Liver (tissue), 8 donors: ENCODE measurements at regions not wholly inside any gene's neighbourhood (a gene's known extent, or its start where the extent isn't known, plus 50 kb on each side); places are given as distances from the start of the nearest gene placed in this dataset.

ENCODE experiments used
- DNase-seq: peaks from one replicate; pipeline ENCODE4 v3.0.0-alpha.2; 2017; ENCODE audit warnings: low spot score
- H3K27ac ChIP-seq, 2 donors: one replicate each; pipeline ENCODE4 v1.7.0; 2013; ENCODE audit warnings: inconsistent platforms in 2 of 2, low read length in 2 of 2, control low read depth in 1 of 2, low read depth in 1 of 2, mild to moderate bottlenecking in 1 of 2
- H3K27me3 ChIP-seq, 4 donors: one replicate each; pipeline versions ENCODE4 v1.6.1 to v1.7.0; 2013; ENCODE audit warnings: low read length in 3 of 4, inconsistent platforms in 1 of 4, mild to moderate bottlenecking in 1 of 4, moderate library complexity in 1 of 4; ENCODE audit not compliant: control insufficient read depth in 4 of 4, insufficient read depth in 4 of 4
- H3K36me3 ChIP-seq, 4 donors: one replicate each; pipeline versions ENCODE4 v1.6.1 to v1.7.0; 2013; ENCODE audit warnings: low read length in 3 of 4, mild to moderate bottlenecking in 3 of 4, low read depth in 1 of 4, moderate library complexity in 1 of 4; ENCODE audit not compliant: control insufficient read depth in 4 of 4, insufficient read depth in 3 of 4
- H3K4me1 ChIP-seq, 4 donors: one replicate each; pipeline versions ENCODE4 v1.6.1 to v1.7.0; 2013; ENCODE audit warnings: low read length in 3 of 4, mild to moderate bottlenecking in 3 of 4, moderate library complexity in 1 of 4; ENCODE audit not compliant: control insufficient read depth in 4 of 4, insufficient read depth in 4 of 4
- H3K4me3 ChIP-seq, 3 donors: one replicate each; pipeline versions ENCODE4 v1.6.1 to v1.7.0; 2013; ENCODE audit warnings: low read length in 3 of 3, control low read depth in 1 of 3, low read depth in 1 of 3, mild to moderate bottlenecking in 1 of 3
- H3K9ac ChIP-seq, 2 donors: one replicate each; pipeline ENCODE4 v1.7.0; 2013; ENCODE audit warnings: low read length in 2 of 2, mild to moderate bottlenecking in 2 of 2, moderate library complexity in 2 of 2, control low read depth in 1 of 2, low read depth in 1 of 2
- H3K9me3 ChIP-seq, 4 donors: one replicate each; pipeline versions ENCODE4 v1.6.1 to v1.7.0; 2013; ENCODE audit warnings: low read length in 3 of 4; ENCODE audit not compliant: control insufficient read depth in 4 of 4
- ATF3 ChIP-seq: IDR thresholded peaks from 2 replicates; pipeline ENCODE4 v1.6.1; 2016; ENCODE audit warnings: antibody characterized with exemption
- CTCF ChIP-seq: fragments of 150-350 bp; IDR thresholded peaks from 2 replicates; pipeline ENCODE4 v1.5.1; 2017; ENCODE audit warnings: improper control_type of control experiment, low read depth, low read length; ENCODE audit not compliant: missing input control
- EGR1 ChIP-seq, 2 donors: IDR thresholded peaks; 2 replicates each; pipeline ENCODE4 v1.6.1; 2016 to 2018; ENCODE audit warnings: antibody characterized with exemption in 2 of 2, low read depth in 2 of 2
- FOXA1 ChIP-seq: IDR thresholded peaks from 2 replicates; pipeline ENCODE4 v1.6.1; 2016; ENCODE audit warnings: antibody characterized with exemption
- FOXA2 ChIP-seq: IDR thresholded peaks from 2 replicates; pipeline ENCODE4 v1.6.1; 2016; ENCODE audit warnings: antibody characterized with exemption
- GABPA ChIP-seq, 2 donors: IDR thresholded peaks in 1 of 2; conservative IDR thresholded peaks in 1 of 2; 2 replicates each; pipeline ENCODE4 v1.6.1; 2016; ENCODE audit warnings: antibody characterized with exemption in 2 of 2, mild to moderate bottlenecking in 1 of 2, moderate library complexity in 1 of 2
- HNF4A ChIP-seq, 2 donors: conservative IDR thresholded peaks; 2 replicates each; pipeline ENCODE4 v1.6.1; 2016; ENCODE audit warnings: antibody characterized with exemption in 2 of 2, mild to moderate bottlenecking in 2 of 2
- HNF4G ChIP-seq: IDR thresholded peaks from 2 replicates; pipeline ENCODE4 v1.6.1; 2016; ENCODE audit warnings: antibody characterized with exemption
- JUND ChIP-seq, 2 donors: IDR thresholded peaks; 2 replicates each; pipeline ENCODE4 v1.6.1; 2016; ENCODE audit warnings: antibody characterized with exemption in 2 of 2
- MAX ChIP-seq: IDR thresholded peaks from 2 replicates; pipeline ENCODE4 v1.6.1; 2016; ENCODE audit warnings: antibody characterized with exemption
- NR2F2 ChIP-seq: IDR thresholded peaks from 2 replicates; pipeline ENCODE4 v1.6.1; 2016; ENCODE audit warnings: antibody characterized with exemption
- RAD21 ChIP-seq, 2 donors: IDR thresholded peaks; 2 replicates each; pipeline ENCODE4 v1.6.1; 2016; ENCODE audit warnings: antibody characterized with exemption in 2 of 2, mild to moderate bottlenecking in 2 of 2
- SP1 ChIP-seq: IDR thresholded peaks from 2 replicates; pipeline ENCODE4 v1.6.1; 2018; ENCODE audit warnings: antibody characterized with exemption, mild to moderate bottlenecking
- TAF1 ChIP-seq: conservative IDR thresholded peaks from 2 replicates; pipeline ENCODE4 v1.6.1; 2016; ENCODE audit warnings: antibody characterized with exemption, mild to moderate bottlenecking
- YY1 ChIP-seq: IDR thresholded peaks from 2 replicates; pipeline ENCODE4 v1.6.1; 2016; ENCODE audit warnings: antibody characterized with exemption, mild to moderate bottlenecking
- WGBS: extraction: QIAGEN DNeasy Blood & Tissue Kit; methylation state at CpG from one replicate; pipeline ENCODE4 v1.1.7; 2013; 5-methylcytosine and 5-hydroxymethylcytosine counted together
- TF ChIP-seq, protein P1 (sequence below): IDR thresholded peaks from 2 replicates; pipeline ENCODE4 v1.6.1; 2016; ENCODE audit warnings: antibody characterized with exemption
- donor health status: healthy.
- donor health status: healthy.
- donor health status: healthy.
- donor health status: healthy.
- donor health status: healthy.

DNA sequence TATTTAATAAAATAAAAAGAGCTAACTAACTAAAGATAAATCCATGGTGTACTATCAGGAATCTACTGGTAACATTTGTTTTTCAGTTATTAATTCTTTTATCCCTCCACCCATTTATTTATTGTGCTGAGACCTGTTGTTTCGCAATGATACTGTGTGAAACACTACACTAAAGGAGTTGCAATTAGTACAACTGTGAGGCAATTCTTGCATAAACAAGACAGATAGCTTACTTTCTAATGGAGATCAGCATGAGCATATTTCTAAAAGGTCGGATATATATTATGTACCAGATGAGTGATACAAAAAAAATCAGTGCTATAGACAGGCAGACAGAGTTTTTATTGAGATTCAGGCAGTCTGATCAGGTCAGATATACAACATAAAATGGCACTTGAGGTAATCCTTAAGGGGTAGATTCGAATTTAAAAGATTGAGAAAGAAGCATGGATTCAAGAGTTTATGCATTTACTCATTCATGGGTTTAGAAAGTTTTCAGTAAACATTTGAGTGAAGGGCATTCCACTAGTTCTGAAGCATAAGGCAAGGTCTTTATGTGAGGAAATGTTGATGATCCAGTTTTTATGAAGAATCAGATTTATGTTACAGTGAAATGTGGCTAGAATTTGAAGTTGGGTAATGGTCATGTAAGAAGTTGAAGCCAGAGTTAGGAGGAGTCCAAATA, 147.6 kb downstream of the POLR1F start:
- H3K9ac ChIP-seq, result no peak overlapping the region
- H3K27me3 ChIP-seq, result no peaks in the 10 kb centered on the region
- no peak for TF ChIP-seq SP1
- WGBS, result 55% methylated on average over 3 of the region's 3 CpGs
- H3K4me3 ChIP-seq, result no peak overlapping the region
- H3K9me3 ChIP-seq, result no peaks in the 10 kb centered on the region
- no peaks in the 10 kb centered on the region for H3K4me1 ChIP-seq
- no peaks in the 10 kb centered on the region for H3K36me3 ChIP-seq
- H3K27ac ChIP-seq, result no peak overlapping the region
- no peak for DNase-seq

GRCh38 chr7:19560111-19560883, 148.5 kb downstream of the POLR1F start:
- no peak for DNase-seq
- TF ChIP-seq EGR1 (IDR thresholded peaks at IDR 0.05; ENCODE audit: low read depth in 2 of 2) (no peak), FOXA1 (no peak), SP1 (no peak), HNF4G (no peak), ATF3 (no peak), CTCF (no peak), NR2F2 (no peak), RAD21 (IDR thresholded peaks at IDR 0.05) (no peak), TAF1 (no peak), GABPA (IDR thresholded peaks at IDR 0.05 in 1 of 2, conservative IDR thresholded peaks at IDR 0.05 in 1 of 2) (no peak), YY1 (no peak), FOXA2 (no peak), JUND (IDR thresholded peaks at IDR 0.05) (no peak)
- TF ChIP-seq, protein P1, sequence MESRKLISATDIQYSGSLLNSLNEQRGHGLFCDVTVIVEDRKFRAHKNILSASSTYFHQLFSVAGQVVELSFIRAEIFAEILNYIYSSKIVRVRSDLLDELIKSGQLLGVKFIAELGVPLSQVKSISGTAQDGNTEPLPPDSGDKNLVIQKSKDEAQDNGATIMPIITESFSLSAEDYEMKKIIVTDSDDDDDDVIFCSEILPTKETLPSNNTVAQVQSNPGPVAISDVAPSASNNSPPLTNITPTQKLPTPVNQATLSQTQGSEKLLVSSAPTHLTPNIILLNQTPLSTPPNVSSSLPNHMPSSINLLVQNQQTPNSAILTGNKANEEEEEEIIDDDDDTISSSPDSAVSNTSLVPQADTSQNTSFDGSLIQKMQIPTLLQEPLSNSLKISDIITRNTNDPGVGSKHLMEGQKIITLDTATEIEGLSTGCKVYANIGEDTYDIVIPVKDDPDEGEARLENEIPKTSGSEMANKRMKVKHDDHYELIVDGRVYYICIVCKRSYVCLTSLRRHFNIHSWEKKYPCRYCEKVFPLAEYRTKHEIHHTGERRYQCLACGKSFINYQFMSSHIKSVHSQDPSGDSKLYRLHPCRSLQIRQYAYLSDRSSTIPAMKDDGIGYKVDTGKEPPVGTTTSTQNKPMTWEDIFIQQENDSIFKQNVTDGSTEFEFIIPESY, result no peak
- Histone ChIP-seq H3K27ac (no peak overlapping the region), H3K4me1 (no peaks in the 10 kb centered on the region), H3K9ac (no peak overlapping the region), H3K9me3 (no peaks in the 10 kb centered on the region), H3K36me3 (no peaks in the 10 kb centered on the region), H3K27me3 (no peaks in the 10 kb centered on the region), H3K4me3 (no peak overlapping the region)
- 58% methylated on average over 8 of the region's 8 CpGs for WGBS

GRCh38 chr7:19558527-19558926, 150.3 kb downstream of the POLR1F start:
- TF ChIP-seq CTCF (no peak), GABPA (IDR thresholded peaks at IDR 0.05 in 1 of 2, conservative IDR thresholded peaks at IDR 0.05 in 1 of 2) (no peak), YY1 (no peak), EGR1 (IDR thresholded peaks at IDR 0.05; ENCODE audit: low read depth in 2 of 2) (no peak), JUND (IDR thresholded peaks at IDR 0.05) (no peak), HNF4A (conservative IDR thresholded peaks at IDR 0.05) (no peak), SP1 (no peak), MAX (no peak), NR2F2 (no peak), TAF1 (no peak), FOXA1 (no peak)
- 88% methylated on average over 1 of the region's 1 CpG for WGBS
- Histone ChIP-seq H3K4me3 (no peak overlapping the region), H3K9ac (no peak overlapping the region), H3K9me3 (no peaks in the 10 kb centered on the region), H3K27me3 (no peaks in the 10 kb centered on the region), H3K4me1 (no peaks in the 10 kb centered on the region), H3K27ac (no peak overlapping the region), H3K36me3 (no peaks in the 10 kb centered on the region)
- no peak for DNase-seq
